GM21737 (cell line): ENCODE measurements at regions not wholly inside any gene's neighbourhood (a gene's known extent, or its start where the extent isn't known, plus 50 kb on each side); places are given as distances from the start of the nearest gene placed in this dataset.
"Not testable (repeated sequence)": the region's sequence is repeated elsewhere in the genome, so short reads cannot be mapped to it uniquely, and the experiment has no call there.

Source experiments
- ATAC-seq: cut with Tn5 transposase; IDR thresholded peaks from one replicate; pipeline ENCODE4 v1.9.1; 2021; ENCODE audit warnings: mild to moderate bottlenecking, moderate library complexity; ENCODE audit not compliant: unreplicated experiment

- not testable (repeated sequence) for ATAC-seq
These were observed 830.3 kb upstream of the ADGRB3 start for GRCh38 chr6:67804808-67805207.

GRCh38 chr6:67802771-67803170 lies 832.3 kb upstream of the ADGRB3 start:
- ATAC-seq = no peak

GRCh38 chr6:67792996-67793395 lies 842.1 kb upstream of the ADGRB3 start:
- ATAC-seq = no peak

- ATAC-seq = no peak
These were observed 844.5 kb upstream of the ADGRB3 start for GRCh38 chr6:67790569-67790968.

DNA sequence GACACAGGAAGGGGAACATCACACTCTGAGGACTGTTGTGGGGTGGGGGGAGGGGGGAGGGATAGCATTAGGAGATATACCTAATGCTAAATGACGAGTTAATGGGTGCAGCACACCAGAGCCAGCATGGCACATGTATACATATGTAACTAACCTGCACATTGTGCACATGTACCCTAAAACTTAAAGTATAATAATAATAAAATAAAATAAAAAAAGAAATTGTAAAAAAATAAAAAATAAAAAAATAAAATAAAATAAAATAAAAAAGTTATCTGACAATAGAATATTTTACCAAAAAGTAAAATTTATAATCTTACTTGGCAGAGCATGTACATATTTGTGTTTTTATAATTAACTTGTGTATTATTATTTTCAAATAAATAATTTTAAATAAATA lies 848.0 kb upstream of the ADGRB3 start:
- ATAC-seq = not testable (repeated sequence)

- no peak for ATAC-seq
These were observed 855.2 kb upstream of the ADGRB3 start for GRCh38 chr6:67779876-67780275.

DNA sequence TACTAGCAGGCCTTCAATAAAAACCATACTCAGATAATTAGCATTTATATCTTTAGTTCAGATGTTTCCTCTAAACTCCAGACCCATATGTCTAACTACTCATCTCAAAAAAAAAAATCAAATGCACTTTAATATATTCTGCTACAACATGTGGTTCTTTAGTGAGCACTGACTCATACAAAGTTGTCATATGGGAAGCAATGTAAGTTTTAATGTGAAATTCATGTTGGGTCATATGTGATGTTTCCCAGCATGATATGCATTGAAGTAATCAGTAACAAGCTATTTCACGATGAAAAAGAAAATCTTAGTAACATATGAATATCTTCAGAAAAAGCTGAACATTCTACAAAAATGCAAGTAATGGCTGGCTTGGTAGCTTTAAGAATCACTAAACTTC lies 859.7 kb upstream of the ADGRB3 start:
- ATAC-seq = no peak

- ATAC-seq = no peak
These were observed 866.1 kb upstream of the ADGRB3 start for GRCh38 chr6:67768972-67769371.

- ATAC-seq = not testable (repeated sequence)
These were observed 867.8 kb upstream of the ADGRB3 start for GRCh38 chr6:67767046-67767822.

DNA sequence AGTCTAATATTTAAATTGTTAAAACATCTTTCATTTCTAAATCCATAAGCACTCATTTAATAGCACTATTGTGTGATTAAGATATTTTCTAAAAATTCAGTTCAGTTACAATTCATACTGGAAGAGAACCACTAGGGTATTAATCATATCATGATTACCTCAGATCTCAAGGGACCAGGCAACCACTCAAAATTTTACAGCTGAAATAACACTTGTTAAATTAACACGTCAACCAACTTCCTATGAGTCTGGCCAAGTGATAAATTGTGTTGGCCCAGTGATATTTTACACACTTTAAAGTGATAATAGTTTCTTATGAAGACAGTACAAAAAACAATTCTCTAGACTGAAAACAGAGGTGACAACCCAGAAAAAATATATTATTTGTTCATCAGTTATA lies 869.0 kb upstream of the ADGRB3 start:
- no peak for ATAC-seq

GRCh38 chr6:67759001-67759400 lies 876.1 kb upstream of the ADGRB3 start:
- no peak for ATAC-seq

DNA sequence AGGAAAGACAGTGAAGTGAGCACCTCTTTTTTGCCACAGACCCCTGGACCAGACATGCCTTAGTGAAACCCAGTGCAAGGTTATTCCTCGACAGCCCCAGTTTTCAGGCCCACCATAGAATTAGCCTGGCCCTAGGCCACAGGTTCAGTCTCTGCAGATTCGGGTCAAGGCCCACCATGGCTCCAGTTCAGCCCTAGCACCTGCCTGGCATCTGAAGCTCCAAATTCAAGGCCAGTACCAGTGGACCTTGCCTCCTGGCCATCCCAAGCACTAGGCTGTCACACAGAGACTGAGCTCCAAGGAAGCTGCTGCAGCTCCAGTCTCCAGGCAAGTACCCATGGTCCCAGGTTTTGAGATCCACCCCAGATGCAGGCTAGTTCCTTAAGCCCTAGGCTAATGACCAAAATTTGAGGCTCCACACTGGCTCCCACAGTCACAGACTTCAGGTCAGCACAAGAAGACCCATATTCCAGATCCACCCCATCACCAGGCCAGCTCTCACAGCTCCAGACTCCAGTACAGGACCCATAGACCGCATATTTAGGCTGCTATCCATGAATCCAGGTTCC lies 877.5 kb upstream of the ADGRB3 start:
- no peak for ATAC-seq

- ATAC-seq = no peak
These were observed 886.6 kb upstream of the ADGRB3 start for GRCh38 chr6:67748521-67748920.

DNA sequence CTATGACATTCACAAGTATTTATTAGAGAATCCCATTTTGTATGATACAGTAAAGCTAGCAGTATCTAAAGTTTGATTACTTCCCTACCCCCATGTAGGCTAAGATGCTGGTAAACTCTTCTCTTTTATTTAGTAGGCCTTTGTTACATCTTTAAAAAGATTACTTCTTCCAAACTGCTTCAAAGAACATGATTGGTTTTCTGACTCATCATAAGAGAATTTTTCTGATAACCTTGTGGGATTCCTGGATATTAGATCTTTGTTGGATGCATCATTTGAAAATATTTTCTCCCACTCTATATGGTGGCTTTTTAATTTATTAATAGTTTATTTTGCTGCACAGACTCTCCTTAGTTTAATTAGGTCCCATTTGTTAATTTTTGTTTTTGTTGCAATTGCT lies 898.3 kb upstream of the ADGRB3 start:
- ATAC-seq = no peak

- ATAC-seq = no peak
These were observed 898.9 kb upstream of the ADGRB3 start for GRCh38 chr6:67736161-67736560.

DNA sequence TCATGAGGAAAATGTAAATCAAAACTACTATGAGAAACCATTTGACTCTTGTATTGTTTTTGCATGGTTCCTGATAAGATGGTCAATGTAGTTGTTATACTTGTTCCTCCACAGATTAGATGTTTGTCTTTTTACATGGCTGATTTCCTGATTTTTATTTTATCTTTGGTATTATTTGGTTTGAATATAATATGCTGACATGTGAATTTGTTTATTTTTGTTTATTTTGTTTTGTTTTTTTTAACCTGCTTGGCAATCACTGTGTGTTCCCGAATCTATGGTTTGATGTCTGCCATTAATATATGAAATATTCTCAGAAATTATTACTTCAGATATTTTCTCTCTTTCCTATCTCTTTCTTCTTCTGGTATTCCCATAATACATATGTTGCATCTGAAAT lies 899.5 kb upstream of the ADGRB3 start:
- no peak for ATAC-seq

- no peak for ATAC-seq
These were observed 912.2 kb upstream of the ADGRB3 start for GRCh38 chr6:67722861-67723261.

- no peak for ATAC-seq
These were observed 917.8 kb upstream of the ADGRB3 start for GRCh38 chr6:67717281-67717680.

- no peak for ATAC-seq
These were observed 928.7 kb upstream of the ADGRB3 start for GRCh38 chr6:67706388-67706787.

DNA sequence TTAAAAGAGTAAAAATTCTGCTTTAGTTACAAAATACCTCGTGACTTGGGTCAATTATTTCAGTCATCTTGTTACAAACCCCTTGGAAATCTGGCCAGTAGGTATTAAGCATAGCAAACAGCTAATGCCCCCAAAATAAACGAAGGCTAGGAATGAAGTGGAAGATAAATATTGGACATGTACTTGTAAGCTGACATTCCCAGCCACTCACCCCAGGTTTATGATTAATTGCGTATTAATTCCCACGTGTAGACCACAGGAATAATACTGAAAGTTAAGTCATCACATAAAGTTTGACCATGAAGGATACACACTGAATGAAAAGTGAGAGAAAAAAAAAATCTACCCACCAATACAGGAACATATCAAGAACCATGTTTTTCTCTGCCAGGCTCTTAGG lies 936.5 kb upstream of the ADGRB3 start:
- no peak for ATAC-seq

GRCh38 chr6:67694127-67694526 lies 941.0 kb upstream of the ADGRB3 start:
- ATAC-seq = no peak

GRCh38 chr6:67689329-67689728 lies 945.8 kb upstream of the ADGRB3 start:
- ATAC-seq = no peak

- ATAC-seq = no peak
These were observed 947.7 kb upstream of the ADGRB3 start for GRCh38 chr6:67687396-67687795.
